ENCODE measurements at regions not wholly inside any gene's neighbourhood (a gene's known extent, or its start where the extent isn't known, plus 50 kb on each side); places are given as distances from the start of the nearest gene placed in this dataset.

DNA sequence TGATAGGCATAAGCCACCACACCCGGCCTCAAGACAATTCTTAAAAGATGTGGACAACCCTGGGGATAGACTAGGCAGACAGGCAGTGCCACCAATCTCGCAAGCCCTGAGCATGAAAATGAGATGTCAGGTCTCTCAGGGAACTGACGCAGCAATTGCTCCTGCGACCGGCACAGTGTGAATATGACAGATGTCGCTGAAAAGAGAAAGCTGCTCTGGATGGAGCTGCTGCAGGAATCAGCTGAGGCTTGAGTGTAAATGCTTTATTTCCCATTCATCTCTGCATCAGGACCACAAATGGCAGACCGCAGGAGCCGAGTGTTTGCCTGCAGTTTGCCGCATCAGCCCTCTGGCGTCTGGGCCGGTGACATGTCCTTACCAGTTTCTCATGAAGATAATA, 68.4 kb downstream of the TFAP2C start:
- TF ChIP-seq, protein P1, sequence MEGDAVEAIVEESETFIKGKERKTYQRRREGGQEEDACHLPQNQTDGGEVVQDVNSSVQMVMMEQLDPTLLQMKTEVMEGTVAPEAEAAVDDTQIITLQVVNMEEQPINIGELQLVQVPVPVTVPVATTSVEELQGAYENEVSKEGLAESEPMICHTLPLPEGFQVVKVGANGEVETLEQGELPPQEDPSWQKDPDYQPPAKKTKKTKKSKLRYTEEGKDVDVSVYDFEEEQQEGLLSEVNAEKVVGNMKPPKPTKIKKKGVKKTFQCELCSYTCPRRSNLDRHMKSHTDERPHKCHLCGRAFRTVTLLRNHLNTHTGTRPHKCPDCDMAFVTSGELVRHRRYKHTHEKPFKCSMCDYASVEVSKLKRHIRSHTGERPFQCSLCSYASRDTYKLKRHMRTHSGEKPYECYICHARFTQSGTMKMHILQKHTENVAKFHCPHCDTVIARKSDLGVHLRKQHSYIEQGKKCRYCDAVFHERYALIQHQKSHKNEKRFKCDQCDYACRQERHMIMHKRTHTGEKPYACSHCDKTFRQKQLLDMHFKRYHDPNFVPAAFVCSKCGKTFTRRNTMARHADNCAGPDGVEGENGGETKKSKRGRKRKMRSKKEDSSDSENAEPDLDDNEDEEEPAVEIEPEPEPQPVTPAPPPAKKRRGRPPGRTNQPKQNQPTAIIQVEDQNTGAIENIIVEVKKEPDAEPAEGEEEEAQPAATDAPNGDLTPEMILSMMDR (conservative IDR thresholded peaks at IDR 0.05; ENCODE audit: low read depth, low read length), result no peak
- no peak for TF ChIP-seq EZH2 (IDR thresholded peaks at IDR 0.05; ENCODE audit: borderline replicate concordance, low read depth, low read length, poor library complexity, severe bottlenecking)
